ENCODE measurements at regions not wholly inside any gene's neighbourhood (a gene's known extent, or its start where the extent isn't known, plus 50 kb on each side); places are given as distances from the start of the nearest gene placed in this dataset.

DNA sequence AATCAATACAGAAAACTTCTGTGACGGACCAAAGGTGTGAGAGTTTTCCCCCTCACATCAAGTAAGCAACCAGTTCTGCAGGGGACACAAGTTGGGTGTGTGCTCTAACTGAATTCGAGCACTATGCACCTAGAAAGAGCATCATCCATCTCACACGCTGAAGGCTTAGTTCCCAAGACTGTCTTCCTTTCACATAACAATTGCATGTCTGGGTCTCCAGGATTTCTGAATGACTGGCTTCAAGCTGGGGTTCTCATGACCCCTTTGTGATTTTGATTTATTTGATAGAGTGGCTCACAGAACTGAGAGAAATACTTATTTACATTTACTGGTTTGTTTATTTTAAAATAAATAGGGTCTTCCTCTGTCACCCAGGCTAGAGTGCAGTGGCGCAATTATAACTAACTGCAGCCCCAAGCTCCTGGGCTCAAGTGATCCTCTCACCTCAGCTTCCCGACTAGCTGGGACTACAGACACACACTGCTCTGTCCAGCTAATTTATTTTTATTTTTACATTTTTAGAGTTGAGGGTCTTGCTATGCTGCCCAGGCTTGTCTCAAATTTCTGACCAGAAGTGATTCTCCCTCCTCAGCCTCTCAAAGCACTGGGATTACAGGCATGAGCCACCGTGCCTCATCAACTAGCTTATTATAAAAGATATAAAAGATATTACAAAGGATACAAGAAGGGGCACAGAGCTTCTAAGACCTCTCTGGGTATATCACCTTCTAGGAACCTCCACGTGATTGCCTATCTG lies 316.7 kb upstream of the CDH12 start:
- TF ChIP-seq EZH2phosphoT487 (IDR thresholded peaks at IDR 0.05; ENCODE audit: insufficient read depth, low read depth) (no peak), EZH2 (IDR thresholded peaks at IDR 0.05; ENCODE audit: insufficient read depth, poor library complexity, severe bottlenecking) (no peak)
